ENCODE measurements at regions not wholly inside any gene's neighbourhood (a gene's known extent, or its start where the extent isn't known, plus 50 kb on each side); places are given as distances from the start of the nearest gene placed in this dataset.
"Not testable (repeated sequence)": the region's sequence is repeated elsewhere in the genome, so short reads cannot be mapped to it uniquely, and the experiment has no call there.

DNA sequence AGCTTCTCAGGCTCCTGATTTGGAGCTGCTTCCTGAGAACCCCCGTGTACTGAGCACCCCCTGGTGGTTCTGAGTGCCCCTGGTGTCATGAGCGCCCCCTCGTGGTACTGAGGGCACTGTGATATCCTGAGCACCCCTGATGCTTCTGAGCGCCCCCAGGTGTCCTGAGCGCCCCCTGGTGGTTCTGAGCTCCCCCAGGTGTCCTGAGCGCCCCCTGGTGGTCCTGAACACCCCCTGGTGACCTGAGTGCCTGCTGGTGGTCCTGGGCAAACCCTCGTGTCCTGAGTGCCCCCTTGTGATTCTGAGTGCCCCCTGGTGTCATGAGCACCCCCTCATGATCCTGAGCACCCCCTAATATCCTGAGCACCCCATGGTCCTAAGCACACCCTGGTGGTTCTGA is 502.1 kb downstream of the TP53TG3F start:
- TF ChIP-seq ZNF274 (IDR thresholded peaks at IDR 0.05; ENCODE audit: low read depth, low read length); YY1 (IDR thresholded peaks at IDR 0.05; ENCODE audit: insufficient read depth, insufficient read length); SUZ12 (IDR thresholded peaks at IDR 0.05; ENCODE audit: extremely low read depth, insufficient read depth, insufficient read length): not testable (repeated sequence)

Data from NT2/D1 (cell line).